Inferior parietal cortex (tissue), 1 donor: ENCODE measurements at regions not wholly inside any gene's neighbourhood (a gene's known extent, or its start where the extent isn't known, plus 50 kb on each side); places are given as distances from the start of the nearest gene placed in this dataset.
"Not testable (repeated sequence)": the region's sequence is repeated elsewhere in the genome, so short reads cannot be mapped to it uniquely, and the experiment has no call there.

Experiments used
- DNase-seq: peaks from one replicate; pipeline ENCODE4 v3.0.0-alpha.2; 2016; ENCODE audit errors: extremely low spot score

GRCh38 chr2:129006135-129006886 lies 687.6 kb upstream of the HS6ST1 start:
- no peak for DNase-seq

GRCh38 chr2:129006901-129007300 lies 688.2 kb upstream of the HS6ST1 start:
- DNase-seq = no peak

- DNase-seq = no peak
These were observed 689.6 kb upstream of the HS6ST1 start for GRCh38 chr2:129008055-129008880.

- no peak for DNase-seq
These were observed 690.4 kb upstream of the HS6ST1 start for GRCh38 chr2:129008881-129009554.

GRCh38 chr2:129009555-129010146 lies 691.0 kb upstream of the HS6ST1 start:
- DNase-seq = no peak

- DNase-seq = no peak
These were observed 691.6 kb upstream of the HS6ST1 start for GRCh38 chr2:129010262-129010661.

- DNase-seq = no peak
These were observed 692.9 kb upstream of the HS6ST1 start for GRCh38 chr2:129011466-129012061.

GRCh38 chr2:129014432-129014831 lies 695.8 kb upstream of the HS6ST1 start:
- no peak for DNase-seq

- DNase-seq = no peak
These were observed 697.0 kb upstream of the HS6ST1 start for GRCh38 chr2:129015397-129016285.

GRCh38 chr2:129016972-129017371 lies 698.3 kb upstream of the HS6ST1 start:
- DNase-seq = no peak

GRCh38 chr2:129024796-129025195 lies 706.1 kb upstream of the HS6ST1 start:
- DNase-seq = no peak

- no peak for DNase-seq
These were observed 717.3 kb upstream of the HS6ST1 start for GRCh38 chr2:129035992-129036391.

GRCh38 chr2:129043677-129044076 lies 725.0 kb upstream of the HS6ST1 start:
- DNase-seq = not testable (repeated sequence)

- DNase-seq = not testable (repeated sequence)
These were observed 727.8 kb upstream of the HS6ST1 start for GRCh38 chr2:129046475-129046874.

- DNase-seq = no peak
These were observed 731.4 kb upstream of the HS6ST1 start for GRCh38 chr2:129050101-129050500.

- DNase-seq = no peak
These were observed 736.6 kb upstream of the HS6ST1 start for GRCh38 chr2:129055242-129055641.

- no peak for DNase-seq
These were observed 737.2 kb upstream of the HS6ST1 start for GRCh38 chr2:129055824-129056223.

GRCh38 chr2:129056309-129056958 lies 737.8 kb upstream of the HS6ST1 start:
- no peak for DNase-seq

GRCh38 chr2:129056959-129057317 lies 738.3 kb upstream of the HS6ST1 start:
- DNase-seq = no peak

GRCh38 chr2:129058981-129059380 lies 740.3 kb upstream of the HS6ST1 start:
- no peak for DNase-seq
